OCI-LY1 (cell line): ENCODE measurements at regions not wholly inside any gene's neighbourhood (a gene's known extent, or its start where the extent isn't known, plus 50 kb on each side); places are given as distances from the start of the nearest gene placed in this dataset.

Experiments used
- H2AFZ ChIP-seq: fragments of 200-600 bp; sonication (generic), shearing (Covaris generic); 2 replicates; pipeline ENCODE4 v1.6.0; 2014; ENCODE audit warnings: antibody characterized with exemption, mild to moderate bottlenecking, low read length
- H3F3A ChIP-seq: fragments of 200-600 bp; sonication (generic), shearing (Covaris generic); 2 replicates; pipeline ENCODE4 v1.6.0; 2014; ENCODE audit warnings: mild to moderate bottlenecking, antibody characterized with exemption, low read length, moderate library complexity; ENCODE audit not compliant: insufficient read depth
- H3K27ac ChIP-seq: fragments of 200-600 bp; sonication (generic); 2 replicates; pipeline ENCODE4 v1.5.1; 2014; ENCODE audit warnings: low read length, mixed run types, mild to moderate bottlenecking, low read depth; ENCODE audit not compliant: poor library complexity, severe bottlenecking
- H3K27me3 ChIP-seq: fragments of 200-600 bp; sonication (generic); 2 replicates; pipeline ENCODE4 v1.6.0; 2014; ENCODE audit warnings: antibody characterized with exemption, mild to moderate bottlenecking, low read length, moderate library complexity; ENCODE audit not compliant: insufficient read depth
- H3K36me3 ChIP-seq: fragments of 200-600 bp; sonication (generic); 2 replicates; pipeline ENCODE4 v1.6.1; 2014; ENCODE audit warnings: mild to moderate bottlenecking, antibody characterized with exemption, low read length, moderate library complexity, mixed read lengths; ENCODE audit not compliant: insufficient read depth
- H3K4me1 ChIP-seq: fragments of 200-600 bp; sonication (generic); 2 replicates; pipeline ENCODE4 v1.5.1; 2014; ENCODE audit warnings: mild to moderate bottlenecking, low read length, moderate library complexity; ENCODE audit not compliant: insufficient read depth, severe bottlenecking
- H3K4me2 ChIP-seq: fragments of 200-600 bp; sonication (generic), shearing (Covaris generic); 2 replicates; pipeline ENCODE4 v1.6.1; 2014; ENCODE audit warnings: low read length
- H3K4me3 ChIP-seq: fragments of 200-600 bp; sonication (generic); 2 replicates; pipeline ENCODE4 v1.5.1; 2014; ENCODE audit warnings: low read length, low read depth, mild to moderate bottlenecking, mixed read lengths; ENCODE audit not compliant: poor library complexity, severe bottlenecking
- H3K79me2 ChIP-seq: fragments of 200-600 bp; shearing (Covaris generic); 2 replicates; pipeline ENCODE4 v1.6.1; 2016; ENCODE audit warnings: mixed run types, low read length, mixed read lengths; ENCODE audit not compliant: insufficient read depth
- H3K9ac ChIP-seq: fragments of 200-600 bp; sonication (generic), shearing (Covaris generic); 2 replicates; pipeline ENCODE4 v1.6.1; 2014; ENCODE audit warnings: mild to moderate bottlenecking, low read length, mixed read lengths
- H3K9me2 ChIP-seq: fragments of 200-600 bp; sonication (generic), shearing (Covaris generic); 2 replicates; pipeline ENCODE4 v1.6.1; 2014; ENCODE audit warnings: low read depth, mild to moderate bottlenecking, low read length, mixed read lengths
- H3K9me3 ChIP-seq: fragments of 200-600 bp; shearing (Covaris generic); 2 replicates; pipeline ENCODE4 v1.6.1; 2014; ENCODE audit warnings: low read length, mixed read lengths
- H4K20me1 ChIP-seq: fragments of 200-600 bp; sonication (generic), shearing (Covaris generic); 2 replicates; pipeline ENCODE4 v1.6.0; 2016; ENCODE audit warnings: mild to moderate bottlenecking, low read length; ENCODE audit not compliant: insufficient read depth
- CTCF ChIP-seq: fragments of 200-600 bp; sonication (generic), shearing (Covaris generic); IDR thresholded peaks from 2 replicates; pipeline ENCODE4 v1.5.1; 2017; ENCODE audit warnings: mild to moderate bottlenecking, antibody characterized with exemption, low read length, moderate library complexity, mixed read lengths
- EZH2 ChIP-seq: fragments of 200-600 bp; sonication (generic), shearing (Covaris generic); IDR thresholded peaks from 2 replicates; pipeline ENCODE4 v1.8.0; 2017; ENCODE audit warnings: borderline replicate concordance, mixed run types, mild to moderate bottlenecking, antibody characterized with exemption, low read length, moderate library complexity, mixed read lengths

- no peaks in the 10 kb centered on the region for H3F3A ChIP-seq
- H3K9me3 ChIP-seq = no peaks in the 10 kb centered on the region
- H3K9ac ChIP-seq = no peak overlapping the region
- no peak overlapping the region for H2AFZ ChIP-seq
- H3K4me1 ChIP-seq = no peaks in the 10 kb centered on the region
- no peaks in the 10 kb centered on the region for H3K36me3 ChIP-seq
- H3K9me2 ChIP-seq = no peaks in the 10 kb centered on the region
- no peaks in the 10 kb centered on the region for H3K27me3 ChIP-seq
- no peak overlapping the region for H3K4me2 ChIP-seq
- H3K27ac ChIP-seq = no peak overlapping the region
- no peak for TF ChIP-seq CTCF
- TF ChIP-seq EZH2 = no peak
- H3K4me3 ChIP-seq = no peak overlapping the region
- no peaks in the 10 kb centered on the region for H3K79me2 ChIP-seq
- no peaks in the 10 kb centered on the region for H4K20me1 ChIP-seq
Observed at GRCh38 chr6:14353798-14354197, 236.2 kb downstream of the CD83 start.

DNA sequence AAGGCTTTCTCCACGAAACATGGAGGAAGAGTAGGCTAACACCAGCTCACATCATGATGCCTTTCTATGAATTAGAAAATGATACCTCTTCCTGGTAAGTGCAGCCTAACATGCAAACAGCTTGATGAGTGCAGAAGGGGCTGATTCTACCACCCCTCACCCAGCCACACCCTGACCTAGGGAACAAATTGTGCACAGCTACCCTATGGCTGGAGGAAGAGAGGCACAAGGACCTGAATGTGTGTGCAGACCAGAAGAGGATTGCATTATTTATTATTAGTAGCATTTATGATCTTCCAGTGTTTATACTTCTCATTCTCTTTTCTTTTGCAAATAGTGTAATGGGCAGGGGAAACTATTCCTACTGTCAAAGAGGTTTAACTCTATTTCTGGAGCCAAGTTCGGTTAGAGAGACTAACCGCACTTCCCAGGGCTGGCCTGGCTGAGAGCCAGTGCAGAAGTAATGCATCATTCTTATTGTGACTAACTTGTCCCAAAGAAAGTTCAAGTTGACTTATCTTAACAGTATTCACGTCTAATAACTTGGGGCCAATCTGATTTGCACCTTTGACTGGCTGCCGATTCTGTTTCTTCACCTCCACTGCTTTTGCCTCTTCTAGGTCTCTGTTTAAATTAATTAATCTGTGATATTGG, 237.5 kb downstream of the CD83 start:
- no peaks in the 10 kb centered on the region for H4K20me1 ChIP-seq
- H2AFZ ChIP-seq = no peak overlapping the region
- no peaks in the 10 kb centered on the region for H3K27me3 ChIP-seq
- H3K4me2 ChIP-seq = no peak overlapping the region
- H3K9me3 ChIP-seq = no peaks in the 10 kb centered on the region
- TF ChIP-seq EZH2 (no peak), CTCF (no peak)
- H3K79me2 ChIP-seq = no peaks in the 10 kb centered on the region
- H3K4me1 ChIP-seq = no peaks in the 10 kb centered on the region
- no peak overlapping the region for H3K9ac ChIP-seq
- H3K36me3 ChIP-seq = no peaks in the 10 kb centered on the region
- no peaks in the 10 kb centered on the region for H3K9me2 ChIP-seq
- no peak overlapping the region for H3K4me3 ChIP-seq
- H3F3A ChIP-seq = no peaks in the 10 kb centered on the region
- no peak overlapping the region for H3K27ac ChIP-seq

DNA sequence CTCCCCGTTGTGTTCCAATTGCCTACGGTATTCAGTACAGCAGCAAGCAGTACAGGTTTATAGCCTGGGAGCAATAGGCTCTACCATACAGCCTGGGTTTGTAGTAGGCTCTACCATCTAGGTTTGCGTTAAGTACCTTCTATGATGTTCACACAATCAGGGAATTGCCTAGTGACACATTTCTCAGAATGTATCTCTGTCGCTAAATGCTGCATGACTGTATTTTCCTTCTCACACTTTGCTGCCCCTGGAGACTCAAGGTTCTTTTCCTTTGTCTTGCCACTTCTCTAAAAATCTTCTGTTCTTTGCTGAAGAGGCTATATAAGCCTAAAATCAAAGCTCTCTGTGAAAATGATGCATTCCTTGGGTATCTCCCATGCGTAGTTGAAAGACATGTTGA, 241.9 kb downstream of the CD83 start:
- Histone ChIP-seq H3K27me3 (no peaks in the 10 kb centered on the region), H3K4me1 (no peaks in the 10 kb centered on the region), H3K9ac (no peak overlapping the region), H3K36me3 (no peaks in the 10 kb centered on the region), H4K20me1 (no peaks in the 10 kb centered on the region), H2AFZ (no peak overlapping the region), H3F3A (no peaks in the 10 kb centered on the region), H3K79me2 (no peaks in the 10 kb centered on the region), H3K4me2 (no peak overlapping the region), H3K4me3 (no peak overlapping the region), H3K9me3 (no peaks in the 10 kb centered on the region), H3K9me2 (no peaks in the 10 kb centered on the region), H3K27ac (no peak overlapping the region)
- TF ChIP-seq EZH2 = no peak

DNA sequence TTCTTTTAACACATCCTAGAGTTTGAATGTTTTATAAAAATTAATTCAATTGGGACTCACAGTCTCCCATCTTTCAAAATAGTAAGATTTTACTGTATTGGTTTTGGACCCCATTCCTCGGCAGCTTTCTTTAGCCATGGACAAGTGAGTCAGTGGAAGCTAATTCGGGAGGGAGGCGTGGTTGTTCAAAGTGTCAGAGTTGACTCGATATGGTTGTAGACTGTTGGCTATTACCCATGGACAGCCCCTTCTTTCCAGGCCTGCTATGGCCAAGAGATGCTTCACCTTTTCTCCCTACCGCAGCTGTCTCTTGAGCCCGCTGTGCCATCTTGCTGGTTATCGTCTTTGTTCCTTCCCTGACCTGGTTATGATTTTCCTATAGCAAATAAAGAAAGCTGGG, 243.0 kb downstream of the CD83 start:
- H3K27ac ChIP-seq = no peak overlapping the region
- no peaks in the 10 kb centered on the region for H3K79me2 ChIP-seq
- H2AFZ ChIP-seq = no peak overlapping the region
- H3K36me3 ChIP-seq = no peaks in the 10 kb centered on the region
- H4K20me1 ChIP-seq = no peaks in the 10 kb centered on the region
- no peaks in the 10 kb centered on the region for H3K9me2 ChIP-seq
- H3K9ac ChIP-seq = no peak overlapping the region
- no peak overlapping the region for H3K4me3 ChIP-seq
- no peaks in the 10 kb centered on the region for H3K4me1 ChIP-seq
- H3F3A ChIP-seq = no peaks in the 10 kb centered on the region
- H3K9me3 ChIP-seq = no peaks in the 10 kb centered on the region
- no peaks in the 10 kb centered on the region for H3K27me3 ChIP-seq
- TF ChIP-seq EZH2 = no peak
- TF ChIP-seq CTCF = no peak
- no peak overlapping the region for H3K4me2 ChIP-seq
